ENCODE measurements at regions not wholly inside any gene's neighbourhood (a gene's known extent, or its start where the extent isn't known, plus 50 kb on each side); places are given as distances from the start of the nearest gene placed in this dataset.
"Not testable (repeated sequence)": the region's sequence is repeated elsewhere in the genome, so short reads cannot be mapped to it uniquely, and the experiment has no call there.

DNA sequence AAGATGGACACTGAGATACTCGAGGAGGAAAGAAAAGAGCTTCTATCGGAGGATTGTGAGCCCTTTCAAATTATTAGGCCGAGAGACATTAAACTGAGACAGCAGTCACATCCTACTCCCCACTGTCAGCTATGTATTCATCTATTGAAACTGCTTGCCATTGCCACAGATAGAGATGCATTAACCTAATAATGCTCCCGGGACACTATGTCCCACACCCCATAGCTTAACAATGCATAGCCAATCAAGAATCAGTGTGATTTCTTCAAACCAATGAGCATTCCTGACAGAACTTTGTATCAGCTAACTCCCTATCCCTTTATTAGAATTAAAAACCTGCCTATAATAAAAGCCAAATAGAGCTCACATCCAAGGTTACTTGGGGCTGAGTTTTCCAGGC, 118.1 kb upstream of the NEIL3 start:
- Histone ChIP-seq H3K9me3 (ENCODE audit: control insufficient read depth in 2 of 3, insufficient read depth in 1 of 3, low read length in 3 of 3) (no peaks in the 10 kb centered on the region), H3K4me3 (ENCODE audit: low read length in 3 of 3) (no peak overlapping the region), H3K4me1 (ENCODE audit: control insufficient read depth in 2 of 3, insufficient read depth in 2 of 3, low read depth in 1 of 3, low read length in 3 of 3) (peaks cover 0 to 11% (median 3%) of the 10 kb centered on the region in 3 donors), H3K27me3 (ENCODE audit: control insufficient read depth, insufficient read depth, low read length) (no peaks in the 10 kb centered on the region), H3K36me3 (ENCODE audit: control insufficient read depth in 2 of 3, insufficient read depth in 3 of 3, low read length in 3 of 3) (no peaks in the 10 kb centered on the region), H3K27ac (ENCODE audit: low read depth in 2 of 2, low read length in 2 of 2) (peak overlapping the region in 1 of 2 donors; percentile 52), H3K9ac (ENCODE audit: low read length in 3 of 3) (no peak overlapping the region)
- intact Hi-C loops (cut with DNase I) = no loop called here
- TF ChIP-seq, protein P1, sequence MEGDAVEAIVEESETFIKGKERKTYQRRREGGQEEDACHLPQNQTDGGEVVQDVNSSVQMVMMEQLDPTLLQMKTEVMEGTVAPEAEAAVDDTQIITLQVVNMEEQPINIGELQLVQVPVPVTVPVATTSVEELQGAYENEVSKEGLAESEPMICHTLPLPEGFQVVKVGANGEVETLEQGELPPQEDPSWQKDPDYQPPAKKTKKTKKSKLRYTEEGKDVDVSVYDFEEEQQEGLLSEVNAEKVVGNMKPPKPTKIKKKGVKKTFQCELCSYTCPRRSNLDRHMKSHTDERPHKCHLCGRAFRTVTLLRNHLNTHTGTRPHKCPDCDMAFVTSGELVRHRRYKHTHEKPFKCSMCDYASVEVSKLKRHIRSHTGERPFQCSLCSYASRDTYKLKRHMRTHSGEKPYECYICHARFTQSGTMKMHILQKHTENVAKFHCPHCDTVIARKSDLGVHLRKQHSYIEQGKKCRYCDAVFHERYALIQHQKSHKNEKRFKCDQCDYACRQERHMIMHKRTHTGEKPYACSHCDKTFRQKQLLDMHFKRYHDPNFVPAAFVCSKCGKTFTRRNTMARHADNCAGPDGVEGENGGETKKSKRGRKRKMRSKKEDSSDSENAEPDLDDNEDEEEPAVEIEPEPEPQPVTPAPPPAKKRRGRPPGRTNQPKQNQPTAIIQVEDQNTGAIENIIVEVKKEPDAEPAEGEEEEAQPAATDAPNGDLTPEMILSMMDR (IDR thresholded peaks at IDR 0.05; ENCODE audit: borderline replicate concordance, extremely low read depth, insufficient read depth) = no peak
- FAIRE-seq (no peak), DNase-seq (no peak)

DNA sequence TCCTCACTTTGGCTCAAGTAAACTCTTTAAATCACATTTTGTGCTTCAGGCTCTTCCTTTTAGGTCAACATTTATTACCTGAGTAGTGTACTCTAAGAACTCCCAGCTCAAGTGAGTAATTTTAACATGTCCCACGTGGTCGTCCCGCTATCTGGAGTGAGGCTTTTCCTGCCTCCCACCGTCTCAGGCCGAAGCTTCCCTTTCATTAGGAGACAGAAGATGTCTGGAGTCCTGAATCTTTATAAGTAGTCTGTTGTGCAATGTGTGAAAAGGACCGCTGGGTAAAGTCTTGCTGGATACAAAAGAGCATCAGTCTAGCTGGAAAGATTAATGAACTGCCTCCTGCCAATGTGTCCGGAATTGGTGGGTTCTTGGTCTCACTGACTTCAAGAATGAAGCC, 117.7 kb upstream of the NEIL3 start:
- peak in 1 of 5 donors; percentile 9 for DNase-seq
- H3K36me3 ChIP-seq (ENCODE audit: control insufficient read depth in 2 of 3, insufficient read depth in 3 of 3, low read length in 3 of 3) = no peaks in the 10 kb centered on the region
- TF ChIP-seq, protein P1 (IDR thresholded peaks at IDR 0.05; ENCODE audit: borderline replicate concordance, extremely low read depth, insufficient read depth) = no peak
- FAIRE-seq = no peak
- no peak overlapping the region for H3K27ac ChIP-seq (ENCODE audit: low read depth in 2 of 2, low read length in 2 of 2)
- no peaks in the 10 kb centered on the region for H3K27me3 ChIP-seq (ENCODE audit: control insufficient read depth, insufficient read depth, low read length)
- no peak overlapping the region for H3K4me3 ChIP-seq (ENCODE audit: low read length in 3 of 3)
- H3K9me3 ChIP-seq (ENCODE audit: control insufficient read depth in 2 of 3, insufficient read depth in 1 of 3, low read length in 3 of 3) = no peaks in the 10 kb centered on the region
- intact Hi-C loops (cut with DNase I) = no loop called here
- H3K4me1 ChIP-seq (ENCODE audit: control insufficient read depth in 2 of 3, insufficient read depth in 2 of 3, low read depth in 1 of 3, low read length in 3 of 3) = peaks cover 0 to 11% (median 3%) of the 10 kb centered on the region in 3 donors
- no peak overlapping the region for H3K9ac ChIP-seq (ENCODE audit: low read length in 3 of 3)

DNA sequence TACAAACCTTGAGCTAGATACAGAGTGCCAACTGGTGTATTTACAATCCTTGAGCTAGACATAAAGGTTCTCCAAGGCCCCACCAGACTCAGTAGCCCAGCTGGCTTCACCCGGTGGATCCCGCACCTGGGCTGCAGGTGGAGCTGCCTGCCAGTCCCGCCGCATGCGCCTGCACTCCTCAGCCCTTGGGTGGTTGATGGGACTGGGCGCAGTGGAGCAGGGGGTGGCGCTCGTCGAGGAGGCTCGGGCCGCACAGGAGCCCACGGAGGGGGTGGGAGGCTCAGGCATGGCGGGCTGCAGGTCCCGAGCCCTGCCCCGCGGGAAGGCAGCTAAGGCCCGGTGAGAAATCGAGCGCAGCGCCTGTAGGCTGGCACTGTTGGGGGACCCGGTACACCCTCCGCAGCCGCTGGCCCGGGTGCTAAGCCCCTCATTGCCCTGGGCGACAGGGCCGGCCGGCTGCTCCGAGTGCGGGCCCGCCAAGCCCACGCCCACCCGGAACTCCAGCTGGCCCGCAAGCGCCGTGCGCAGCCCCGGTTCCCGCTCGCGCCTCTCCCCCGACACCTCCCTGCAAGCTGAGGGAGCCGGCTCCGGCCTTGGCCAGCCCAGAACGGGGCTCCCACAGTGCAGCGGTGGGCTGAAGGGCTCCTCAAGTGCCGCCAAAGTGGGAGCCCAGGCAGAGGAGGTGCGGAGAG, 116.5 kb upstream of the NEIL3 start:
- H3K36me3 ChIP-seq (ENCODE audit: control insufficient read depth in 2 of 3, insufficient read depth in 3 of 3, low read length in 3 of 3); H3K9ac ChIP-seq (ENCODE audit: low read length in 3 of 3); H3K27me3 ChIP-seq (ENCODE audit: control insufficient read depth, insufficient read depth, low read length); H3K9me3 ChIP-seq (ENCODE audit: control insufficient read depth in 2 of 3, insufficient read depth in 1 of 3, low read length in 3 of 3); FAIRE-seq; intact Hi-C loops (cut with DNase I); H3K27ac ChIP-seq (ENCODE audit: low read depth in 2 of 2, low read length in 2 of 2); H3K4me3 ChIP-seq (ENCODE audit: low read length in 3 of 3): not testable (repeated sequence)
- peaks cover 0 to 11% (median 3%) of the 10 kb centered on the region in 3 donors for H3K4me1 ChIP-seq (ENCODE audit: control insufficient read depth in 2 of 3, insufficient read depth in 2 of 3, low read depth in 1 of 3, low read length in 3 of 3)
- peak in 1 of 5 donors; percentile 55 for DNase-seq

DNA sequence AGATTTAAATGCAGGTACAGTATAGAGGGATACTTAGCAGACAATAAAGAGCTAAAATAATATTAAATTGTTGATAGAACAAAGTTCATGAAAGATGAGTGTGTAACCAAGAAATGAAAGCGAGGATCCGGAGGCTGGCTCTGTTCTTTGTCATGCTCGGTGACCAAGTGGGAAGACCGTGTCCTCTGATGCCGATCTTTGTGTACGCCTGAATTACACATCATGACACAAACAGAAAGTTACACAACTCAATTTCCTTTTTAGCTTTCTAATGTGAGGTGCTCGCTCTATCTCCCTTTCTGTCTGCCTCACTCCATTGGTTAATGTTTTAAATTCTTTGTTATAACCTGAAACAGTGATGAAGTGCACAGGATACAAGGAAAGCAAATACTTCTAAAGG, 114.8 kb upstream of the NEIL3 start:
- no peaks in the 10 kb centered on the region for H3K9me3 ChIP-seq (ENCODE audit: control insufficient read depth in 2 of 3, insufficient read depth in 1 of 3, low read length in 3 of 3)
- no peak overlapping the region for H3K27ac ChIP-seq (ENCODE audit: low read depth in 2 of 2, low read length in 2 of 2)
- peak overlapping the region in 1 of 3 donors; percentile 12 for H3K4me3 ChIP-seq (ENCODE audit: low read length in 3 of 3)
- TF ChIP-seq, protein P1 (IDR thresholded peaks at IDR 0.05; ENCODE audit: borderline replicate concordance, extremely low read depth, insufficient read depth) = no peak
- H3K36me3 ChIP-seq (ENCODE audit: control insufficient read depth in 2 of 3, insufficient read depth in 3 of 3, low read length in 3 of 3) = no peaks in the 10 kb centered on the region
- H3K9ac ChIP-seq (ENCODE audit: low read length in 3 of 3) = peak overlapping the region in 1 of 3 donors; percentile 6
- intact Hi-C loops (cut with DNase I) = no loop called here
- no peaks in the 10 kb centered on the region for H3K27me3 ChIP-seq (ENCODE audit: control insufficient read depth, insufficient read depth, low read length)
- DNase-seq (no peak), FAIRE-seq (no peak)
- H3K4me1 ChIP-seq (ENCODE audit: control insufficient read depth in 2 of 3, insufficient read depth in 2 of 3, low read depth in 1 of 3, low read length in 3 of 3) = peaks cover 0 to 8% (median 3%) of the 10 kb centered on the region in 3 donors
